ENCODE measurements at regions not wholly inside any gene's neighbourhood (a gene's known extent, or its start where the extent isn't known, plus 50 kb on each side); places are given as distances from the start of the nearest gene placed in this dataset.

DNA sequence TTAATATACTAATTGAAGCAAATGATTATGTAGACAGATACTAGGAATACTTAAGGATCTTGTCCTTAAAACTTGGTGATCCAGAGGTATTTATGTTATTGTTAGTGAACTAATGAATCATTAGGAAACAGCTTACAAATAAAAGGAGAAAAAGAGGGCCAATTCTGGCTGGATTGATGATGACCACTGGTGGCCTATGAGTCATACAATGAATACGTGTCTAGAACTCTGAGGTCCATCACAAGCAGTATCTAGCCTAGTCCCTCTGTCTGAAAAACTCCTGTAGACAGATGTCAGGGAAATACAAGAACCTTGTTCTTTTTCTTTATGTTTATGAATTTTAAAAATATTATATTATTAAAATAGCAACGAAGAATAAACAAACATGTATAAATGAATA lies 51.7 kb upstream of the RTL1 start:
- DNase-seq (ENCODE audit: insufficient read length, low spot score) (no peak), FAIRE-seq (no peak)
- TF ChIP-seq, protein P1, sequence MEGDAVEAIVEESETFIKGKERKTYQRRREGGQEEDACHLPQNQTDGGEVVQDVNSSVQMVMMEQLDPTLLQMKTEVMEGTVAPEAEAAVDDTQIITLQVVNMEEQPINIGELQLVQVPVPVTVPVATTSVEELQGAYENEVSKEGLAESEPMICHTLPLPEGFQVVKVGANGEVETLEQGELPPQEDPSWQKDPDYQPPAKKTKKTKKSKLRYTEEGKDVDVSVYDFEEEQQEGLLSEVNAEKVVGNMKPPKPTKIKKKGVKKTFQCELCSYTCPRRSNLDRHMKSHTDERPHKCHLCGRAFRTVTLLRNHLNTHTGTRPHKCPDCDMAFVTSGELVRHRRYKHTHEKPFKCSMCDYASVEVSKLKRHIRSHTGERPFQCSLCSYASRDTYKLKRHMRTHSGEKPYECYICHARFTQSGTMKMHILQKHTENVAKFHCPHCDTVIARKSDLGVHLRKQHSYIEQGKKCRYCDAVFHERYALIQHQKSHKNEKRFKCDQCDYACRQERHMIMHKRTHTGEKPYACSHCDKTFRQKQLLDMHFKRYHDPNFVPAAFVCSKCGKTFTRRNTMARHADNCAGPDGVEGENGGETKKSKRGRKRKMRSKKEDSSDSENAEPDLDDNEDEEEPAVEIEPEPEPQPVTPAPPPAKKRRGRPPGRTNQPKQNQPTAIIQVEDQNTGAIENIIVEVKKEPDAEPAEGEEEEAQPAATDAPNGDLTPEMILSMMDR (IDR thresholded peaks at IDR 0.05; ENCODE audit: insufficient read depth, missing control alignments) = no peak

DNA sequence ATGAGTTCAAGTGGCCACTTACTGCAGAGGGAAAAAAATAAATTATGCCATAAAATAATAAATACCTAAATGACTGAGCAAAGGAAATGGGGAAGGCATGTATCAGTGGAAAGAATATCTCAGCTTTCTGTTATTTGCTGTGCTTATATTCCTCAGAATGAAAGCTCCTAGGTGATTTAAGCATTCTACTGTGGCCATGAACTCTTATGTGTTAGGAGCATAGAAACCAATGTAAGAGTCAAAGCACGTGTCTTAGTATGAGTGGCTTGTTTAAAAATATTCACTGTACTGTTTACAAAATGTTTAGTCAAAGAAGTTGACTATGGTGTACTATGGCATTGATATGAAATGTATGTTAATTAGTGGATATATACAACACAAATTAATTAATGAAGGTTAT lies 59.0 kb upstream of the RTL1 start:
- DNase-seq (ENCODE audit: insufficient read length, low spot score) (no peak), FAIRE-seq (no peak)
- TF ChIP-seq, protein P1 (IDR thresholded peaks at IDR 0.05; ENCODE audit: insufficient read depth, missing control alignments) = no peak

DNA sequence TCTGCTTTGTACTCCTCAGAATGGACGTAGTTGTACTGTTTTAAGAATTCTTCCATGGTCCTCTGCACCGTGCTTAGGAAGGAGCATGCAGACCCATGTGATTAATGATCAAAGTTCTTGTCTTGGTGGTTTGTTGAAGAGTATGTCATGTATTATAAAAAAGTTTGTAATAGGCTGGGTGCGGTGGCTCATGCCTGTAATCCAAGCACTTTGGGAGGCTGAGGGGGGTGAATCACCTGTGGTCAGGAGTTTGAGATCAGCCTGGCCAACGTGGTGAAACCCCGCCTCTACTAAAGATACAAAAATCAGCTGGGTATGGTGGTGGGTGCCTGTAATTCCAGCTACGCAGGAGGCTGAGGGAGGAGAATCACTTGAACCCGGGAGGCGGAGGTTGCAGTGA lies 61.8 kb upstream of the RTL1 start:
- FAIRE-seq = no peak
- TF ChIP-seq, protein P1 (IDR thresholded peaks at IDR 0.05; ENCODE audit: insufficient read depth, missing control alignments) = no peak
- no peak for DNase-seq (ENCODE audit: insufficient read length, low spot score)

DNA sequence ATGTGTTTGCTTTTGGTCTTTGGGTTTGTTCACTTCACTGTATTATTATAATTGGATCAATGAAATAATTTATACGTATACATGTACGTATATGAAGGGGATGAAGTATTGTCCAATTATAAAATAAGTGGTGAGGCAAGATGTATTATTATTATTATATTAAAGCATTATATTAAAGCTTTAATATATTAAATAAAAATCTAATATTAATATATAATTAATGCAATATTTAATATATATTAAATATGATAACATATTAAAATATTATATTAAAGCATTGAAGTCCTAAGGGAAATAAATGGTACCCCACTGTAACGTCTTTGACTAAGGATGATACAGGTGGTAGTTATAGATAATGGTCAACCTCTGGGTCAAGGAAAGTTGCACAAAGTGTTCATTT lies 63.7 kb upstream of the RTL1 start:
- no peak for DNase-seq (ENCODE audit: insufficient read length, low spot score)
- TF ChIP-seq, protein P1 (IDR thresholded peaks at IDR 0.05; ENCODE audit: insufficient read depth, missing control alignments) = no peak
- no peak for FAIRE-seq

DNA sequence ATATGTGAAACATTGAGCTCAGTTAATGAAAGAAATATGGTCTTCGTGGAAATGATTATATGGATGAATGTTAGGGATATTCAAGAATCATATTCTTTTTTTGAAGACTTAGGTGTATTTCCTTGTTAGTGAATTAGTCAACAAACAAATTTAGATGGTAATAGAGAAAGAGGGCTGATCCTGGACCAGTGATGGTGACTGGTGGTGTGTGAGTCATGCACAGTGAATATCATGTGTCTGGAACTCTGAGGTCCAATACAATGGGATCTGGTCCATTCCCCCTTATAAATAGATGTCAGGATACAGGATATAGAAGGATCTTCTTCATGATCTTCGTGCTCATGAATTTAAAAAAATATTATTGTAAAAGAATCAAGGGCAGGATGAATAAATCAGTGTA lies 64.4 kb upstream of the RTL1 start:
- DNase-seq (ENCODE audit: insufficient read length, low spot score) = no peak
- no peak for FAIRE-seq
- TF ChIP-seq, protein P1 (IDR thresholded peaks at IDR 0.05; ENCODE audit: insufficient read depth, missing control alignments) = no peak

DNA sequence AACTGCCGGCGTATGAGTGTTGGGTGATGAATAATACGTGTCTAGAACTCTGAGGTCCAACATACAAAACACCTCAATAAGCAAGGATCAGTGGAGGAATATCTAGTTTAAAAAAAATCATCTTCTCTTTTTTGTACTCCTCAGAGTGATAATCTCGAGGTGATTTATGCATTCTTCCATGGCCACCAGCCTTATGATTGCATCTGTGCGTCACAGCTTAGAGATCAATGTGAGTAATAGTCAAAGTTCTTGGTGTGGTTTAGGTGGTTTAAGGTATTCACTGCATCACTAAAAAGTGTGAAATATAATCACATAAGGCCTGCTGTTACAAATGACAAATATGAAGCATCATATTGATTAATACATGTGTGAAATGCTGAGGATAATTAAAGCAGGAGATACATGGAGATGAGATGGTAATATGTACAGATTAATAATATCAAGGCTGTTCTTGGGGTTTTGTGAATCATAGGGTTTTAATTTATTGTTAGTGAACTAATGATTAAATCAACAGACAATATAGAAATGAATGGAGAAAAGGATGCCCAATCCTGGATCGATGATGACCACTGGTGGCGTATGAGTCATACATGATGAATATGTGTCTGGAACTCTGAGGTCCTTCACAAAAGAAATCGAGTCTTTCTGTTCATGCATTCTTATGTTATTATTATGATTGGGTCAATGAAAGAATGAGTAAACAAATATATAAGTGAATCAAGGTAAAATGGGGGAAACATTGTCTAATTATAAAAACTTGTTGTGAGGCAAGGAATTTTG lies 68.8 kb upstream of the RTL1 start:
- no peak for FAIRE-seq
- TF ChIP-seq, protein P1 (IDR thresholded peaks at IDR 0.05; ENCODE audit: insufficient read depth, missing control alignments) = no peak
- DNase-seq (ENCODE audit: insufficient read length, low spot score) = no peak

DNA sequence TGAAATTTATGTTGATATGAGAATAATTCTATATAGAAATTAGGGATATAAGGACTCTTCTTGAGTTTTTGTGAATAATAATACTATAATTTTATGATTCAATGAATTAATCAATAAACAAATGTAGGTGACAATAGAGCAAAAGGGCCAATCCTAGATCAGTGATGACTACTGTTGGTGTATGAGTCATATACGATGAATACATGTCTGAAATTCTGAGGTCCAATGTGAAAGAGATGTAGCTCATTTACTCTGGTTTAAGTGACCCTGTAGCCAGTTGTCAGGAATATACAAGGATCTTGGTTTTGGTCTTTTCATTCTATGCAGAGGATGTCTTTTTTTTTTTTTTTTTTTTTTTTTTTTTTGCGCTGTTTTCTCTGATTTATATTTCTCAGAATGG lies 72.1 kb upstream of the RTL1 start:
- DNase-seq (ENCODE audit: insufficient read length, low spot score) (no peak), FAIRE-seq (no peak)
- TF ChIP-seq, protein P1 (IDR thresholded peaks at IDR 0.05; ENCODE audit: insufficient read depth, missing control alignments) = no peak
